T-helper 1 cell (primary cell): ENCODE measurements at regions not wholly inside any gene's neighbourhood (a gene's known extent, or its start where the extent isn't known, plus 50 kb on each side); places are given as distances from the start of the nearest gene placed in this dataset.
"Not testable (repeated sequence)": the region's sequence is repeated elsewhere in the genome, so short reads cannot be mapped to it uniquely, and the experiment has no call there.

Experiments used
- DNase-seq, 5 donors: peaks; one replicate each; pipeline ENCODE4 v3.0.0-alpha.2; 2012 to 2020

DNA sequence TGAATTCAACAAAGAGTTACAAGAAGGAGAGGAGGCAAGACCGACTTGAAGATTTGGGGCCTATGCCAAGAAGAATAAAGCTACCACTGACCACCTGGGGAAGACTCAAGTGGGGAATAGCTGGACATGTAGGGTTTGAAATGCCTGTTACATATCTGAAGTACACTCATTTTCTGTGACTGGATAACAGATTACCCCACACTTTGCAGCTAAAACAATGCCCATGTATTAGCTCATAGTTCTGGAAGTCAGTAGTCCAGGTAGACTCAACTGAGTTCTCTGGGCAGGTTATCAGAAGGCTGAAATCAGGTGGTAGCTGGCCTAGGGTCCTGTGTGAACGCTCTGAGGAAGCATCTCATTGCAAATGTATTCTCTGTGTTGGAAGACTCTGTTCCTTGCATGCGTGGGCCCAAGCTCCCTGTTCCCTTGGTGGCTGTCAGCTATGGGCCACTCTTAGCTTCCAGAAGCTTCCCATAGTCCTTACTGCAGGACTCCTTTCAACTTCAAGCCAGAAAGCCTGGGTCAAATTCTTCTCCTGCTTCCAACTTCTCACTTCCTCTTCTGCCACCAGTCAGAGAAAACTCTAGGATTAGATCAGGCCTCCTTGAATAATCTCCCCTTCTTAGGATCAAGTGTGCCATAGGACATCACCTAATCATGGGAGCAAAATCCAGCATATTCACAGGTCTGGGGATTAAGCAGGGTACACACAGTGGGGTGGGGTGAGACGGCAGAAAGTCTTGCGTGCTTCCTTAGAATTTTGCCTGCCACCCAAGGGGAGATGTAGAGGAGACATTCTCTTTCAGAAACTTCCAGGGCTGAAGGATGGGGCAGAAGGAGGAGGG, 187.8 kb downstream of the SHQ1 start:
- DNase-seq, result no peak

GRCh38 chr3:72659596-72659995, 188.6 kb downstream of the SHQ1 start:
- no peak for DNase-seq

GRCh38 chr3:72659188-72659587, 189.1 kb downstream of the SHQ1 start:
- DNase-seq, result no peak

GRCh38 chr3:72658466-72659100, 189.7 kb downstream of the SHQ1 start:
- DNase-seq, result no peak

DNA sequence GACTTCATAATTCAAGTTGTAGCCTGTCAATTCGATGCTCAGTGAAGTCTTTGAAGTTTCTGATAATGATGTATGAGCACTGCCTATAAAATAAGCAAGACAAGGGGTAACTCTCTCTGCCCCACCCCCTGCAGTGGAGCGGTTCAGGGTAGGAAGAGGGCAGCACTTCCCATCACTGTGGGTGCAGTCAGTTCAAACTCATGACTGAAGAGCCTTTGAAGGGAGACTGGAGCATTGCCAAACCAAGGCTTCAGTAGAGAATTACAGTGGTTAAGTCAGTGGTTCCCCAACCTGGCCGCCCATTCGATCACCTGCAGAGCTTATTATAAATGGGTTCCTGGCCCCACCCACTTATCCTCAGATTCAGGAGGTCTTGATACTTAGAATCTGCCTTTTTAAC, 190.6 kb downstream of the SHQ1 start:
- DNase-seq, result peak in 3 of 5 donors; percentile 19 to 30 (median 23)

DNA sequence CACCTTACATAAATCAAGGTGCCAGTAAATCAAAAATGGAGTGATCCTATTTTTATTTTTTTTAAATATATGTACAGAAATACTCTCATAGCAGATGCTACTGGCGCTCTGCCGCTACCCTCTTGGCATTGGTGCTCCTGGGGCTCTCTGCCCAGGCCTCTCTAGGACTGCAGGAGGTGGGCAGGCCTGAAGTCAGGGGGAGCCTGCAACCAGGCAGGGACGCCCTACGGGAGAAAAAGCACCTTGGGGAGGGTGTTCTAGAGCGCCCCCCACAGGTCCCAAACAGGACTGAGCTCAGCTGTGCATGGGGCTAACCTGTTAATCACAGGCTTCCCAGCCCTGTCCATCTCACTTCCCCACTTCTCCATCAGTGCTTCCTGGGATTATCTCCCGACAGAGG, 192.5 kb downstream of the SHQ1 start:
- no peak for DNase-seq

- DNase-seq, result no peak
Observed at GRCh38 chr3:72655131-72655551, 193.1 kb downstream of the SHQ1 start.

DNA sequence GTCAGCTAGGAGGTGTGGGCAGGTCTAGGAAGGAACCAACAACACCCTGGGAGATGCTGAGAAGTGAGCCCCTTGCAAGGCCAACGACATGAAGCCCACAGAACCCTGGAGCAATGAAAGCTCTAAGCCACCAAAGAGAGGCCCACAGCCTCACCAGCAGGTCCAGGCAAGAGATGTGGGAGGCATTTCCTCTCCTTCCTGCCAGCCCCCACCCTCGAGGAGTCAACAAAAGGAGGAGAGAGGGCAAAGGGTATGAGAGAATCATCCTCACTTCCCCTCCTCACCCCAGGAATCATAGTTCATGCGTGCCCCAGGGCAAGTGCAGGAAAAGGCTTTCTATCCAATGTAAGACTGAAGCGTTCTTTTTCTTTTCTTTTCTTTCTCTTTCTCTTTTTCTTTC, 195.8 kb downstream of the SHQ1 start:
- DNase-seq, result no peak

GRCh38 chr3:72651498-72651897, 196.7 kb downstream of the SHQ1 start:
- no peak for DNase-seq

GRCh38 chr3:72646263-72646662, 202.0 kb downstream of the SHQ1 start:
- DNase-seq, result no peak

DNA sequence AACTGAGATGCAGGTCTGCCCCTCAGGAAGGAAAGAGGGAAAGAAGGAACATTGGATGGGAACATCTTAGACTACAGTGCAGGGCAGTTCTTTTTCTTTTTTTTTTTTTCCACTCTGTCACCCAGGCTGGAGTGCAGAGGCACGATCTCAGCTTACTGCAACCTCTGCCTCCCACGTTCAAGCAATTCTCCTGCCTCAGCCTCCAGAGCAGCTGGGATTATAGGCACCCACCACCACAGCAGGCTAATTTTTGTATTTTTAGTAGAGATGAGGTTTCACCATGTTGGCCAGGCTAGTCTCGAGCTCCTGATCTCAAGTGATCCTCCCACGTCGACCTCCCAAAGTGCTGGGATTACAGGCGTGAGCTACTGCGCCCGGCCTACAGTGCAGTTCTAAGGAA, 204.6 kb downstream of the SHQ1 start:
- DNase-seq, result not testable (repeated sequence)

GRCh38 chr3:72641684-72642083, 206.6 kb downstream of the SHQ1 start:
- no peak for DNase-seq

- DNase-seq, result no peak
Observed at GRCh38 chr3:72641072-72641471, 207.2 kb downstream of the SHQ1 start.

DNA sequence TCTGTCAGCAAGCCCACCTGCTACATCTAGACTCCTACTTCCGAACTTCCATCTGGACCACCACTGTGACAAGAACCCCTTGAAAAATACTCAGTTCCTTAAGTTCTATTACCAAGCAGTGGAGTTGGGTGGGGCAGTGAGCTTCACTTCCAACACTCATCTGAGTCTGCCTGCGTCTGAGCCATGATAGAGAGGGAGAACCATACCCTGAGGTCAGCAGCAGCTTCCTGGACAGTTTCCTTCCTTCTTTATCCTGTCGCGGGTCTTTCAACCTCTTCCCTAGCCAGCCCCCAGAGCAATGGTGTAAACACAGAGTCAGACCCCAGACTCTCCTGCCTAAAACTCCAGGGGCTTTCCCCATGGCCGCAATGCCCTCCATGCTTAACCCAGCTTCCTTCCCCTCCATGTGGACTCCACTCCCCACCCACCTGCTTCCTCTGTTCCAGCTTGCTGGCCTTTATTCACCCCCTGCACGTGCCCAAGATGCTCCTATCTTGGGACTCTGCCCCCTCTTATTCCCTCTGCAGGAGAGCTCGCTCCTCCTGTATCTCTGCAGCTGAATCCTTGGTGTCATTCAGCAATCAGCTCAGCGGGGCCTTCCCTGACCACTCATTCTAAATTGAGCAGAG, 211.2 kb downstream of the SHQ1 start:
- DNase-seq, result no peak

GRCh38 chr3:72635551-72635950, 212.7 kb downstream of the SHQ1 start:
- DNase-seq, result no peak

GRCh38 chr3:72634128-72634527, 214.1 kb downstream of the SHQ1 start:
- DNase-seq, result peak in 1 of 5 donors; percentile 45

DNA sequence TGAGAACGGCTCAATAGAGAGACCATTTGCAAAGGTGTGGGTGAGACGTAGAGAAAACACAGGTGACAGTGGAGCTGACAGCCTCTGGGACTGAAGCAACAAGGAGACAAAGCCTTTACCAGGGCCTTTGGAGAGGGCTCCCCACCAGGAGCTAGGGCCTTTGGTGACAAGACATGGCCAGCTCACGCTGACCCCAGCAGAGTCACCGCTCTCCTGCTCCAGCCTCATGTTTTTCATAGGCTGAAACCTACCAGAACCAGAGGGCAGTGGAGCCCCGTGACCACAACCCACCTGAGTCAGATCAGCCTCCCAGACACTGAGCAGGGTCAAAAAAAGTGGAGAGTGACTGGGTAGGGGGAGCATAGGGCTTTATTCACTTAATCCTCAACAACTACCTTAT, 214.7 kb downstream of the SHQ1 start:
- no peak for DNase-seq

GRCh38 chr3:72633121-72633520, 215.1 kb downstream of the SHQ1 start:
- no peak for DNase-seq

- no peak for DNase-seq
Observed at GRCh38 chr3:72632129-72632528, 216.1 kb downstream of the SHQ1 start.

- no peak for DNase-seq
Observed at GRCh38 chr3:72630969-72631344, 217.3 kb downstream of the SHQ1 start.

DNA sequence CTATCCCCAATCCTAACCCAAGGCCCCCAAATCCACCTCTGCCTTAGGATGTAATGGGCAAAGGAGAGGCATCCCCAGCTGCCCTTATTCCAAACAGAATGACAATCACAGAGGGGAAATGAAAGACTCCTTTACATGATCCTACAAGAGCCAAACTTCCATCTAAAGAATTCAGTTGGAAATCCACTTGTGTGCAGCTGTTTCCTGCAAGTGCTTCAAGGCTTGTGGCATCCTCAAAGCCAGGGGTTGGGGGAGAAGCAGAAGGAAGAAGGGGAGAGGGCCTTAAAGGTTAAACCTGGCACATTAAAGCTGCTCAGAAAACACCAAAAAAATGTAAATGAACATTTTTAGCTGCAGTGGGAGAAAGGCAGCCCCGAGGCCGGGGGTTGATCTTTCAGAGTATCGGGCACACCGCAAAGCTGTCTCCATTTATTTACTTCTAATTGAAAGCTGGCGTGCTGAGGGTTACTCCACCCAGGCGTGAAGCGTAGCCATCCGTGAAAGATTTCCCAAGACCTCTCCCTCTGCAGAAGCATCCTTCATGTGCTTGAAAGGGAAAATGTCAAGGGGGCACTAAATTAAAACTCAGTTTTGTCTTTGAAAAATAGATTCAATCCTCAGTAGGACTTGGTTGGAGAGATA, 217.8 kb downstream of the SHQ1 start:
- no peak for DNase-seq

GRCh38 chr3:72629191-72629631, 219.0 kb downstream of the SHQ1 start:
- DNase-seq, result peak in 1 of 5 donors; percentile 65

DNA sequence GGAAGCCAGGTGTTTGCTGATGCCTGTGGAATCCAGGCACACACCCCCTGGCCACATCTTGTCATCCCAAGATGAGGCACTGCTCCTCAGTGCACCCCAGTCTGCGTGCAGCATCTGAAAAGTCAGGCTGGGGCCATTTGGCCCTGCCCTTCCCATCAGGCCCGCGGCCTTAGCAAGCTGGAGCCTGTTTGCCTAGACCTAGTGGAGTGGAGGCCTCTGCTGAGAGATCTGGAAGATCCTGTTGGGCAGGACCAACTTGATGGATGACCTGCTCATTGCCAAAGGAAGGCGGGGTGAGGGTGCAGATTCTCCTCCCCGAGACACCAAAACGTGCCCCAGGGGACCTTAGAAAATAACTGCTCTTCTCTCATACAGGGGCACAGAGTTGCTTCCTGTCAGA, 220.2 kb downstream of the SHQ1 start:
- DNase-seq, result no peak
